ENCODE measurements at regions not wholly inside any gene's neighbourhood (a gene's known extent, or its start where the extent isn't known, plus 50 kb on each side); places are given as distances from the start of the nearest gene placed in this dataset.

DNA sequence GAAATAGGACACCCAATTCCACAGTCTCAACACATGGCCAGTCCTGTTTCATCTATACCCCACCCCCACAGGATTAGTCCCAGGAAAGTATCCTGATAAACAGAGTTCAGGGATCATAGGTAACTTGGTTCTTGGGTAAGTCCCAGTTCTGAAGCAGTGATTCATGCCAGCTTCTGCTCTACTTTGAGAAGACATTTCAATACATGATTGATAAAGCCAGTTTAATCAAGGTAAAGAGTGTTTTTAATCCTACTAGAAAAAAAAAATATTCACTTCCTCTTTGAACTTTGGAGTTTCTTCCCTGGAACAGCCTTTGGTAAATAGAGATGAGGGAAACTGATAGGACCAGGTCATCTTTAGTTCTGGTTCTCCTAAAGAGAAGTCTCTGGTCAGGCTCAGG, 142.4 kb downstream of the TLR5 start:
- no peak for DNase-seq (ENCODE audit: low read depth)

DNA sequence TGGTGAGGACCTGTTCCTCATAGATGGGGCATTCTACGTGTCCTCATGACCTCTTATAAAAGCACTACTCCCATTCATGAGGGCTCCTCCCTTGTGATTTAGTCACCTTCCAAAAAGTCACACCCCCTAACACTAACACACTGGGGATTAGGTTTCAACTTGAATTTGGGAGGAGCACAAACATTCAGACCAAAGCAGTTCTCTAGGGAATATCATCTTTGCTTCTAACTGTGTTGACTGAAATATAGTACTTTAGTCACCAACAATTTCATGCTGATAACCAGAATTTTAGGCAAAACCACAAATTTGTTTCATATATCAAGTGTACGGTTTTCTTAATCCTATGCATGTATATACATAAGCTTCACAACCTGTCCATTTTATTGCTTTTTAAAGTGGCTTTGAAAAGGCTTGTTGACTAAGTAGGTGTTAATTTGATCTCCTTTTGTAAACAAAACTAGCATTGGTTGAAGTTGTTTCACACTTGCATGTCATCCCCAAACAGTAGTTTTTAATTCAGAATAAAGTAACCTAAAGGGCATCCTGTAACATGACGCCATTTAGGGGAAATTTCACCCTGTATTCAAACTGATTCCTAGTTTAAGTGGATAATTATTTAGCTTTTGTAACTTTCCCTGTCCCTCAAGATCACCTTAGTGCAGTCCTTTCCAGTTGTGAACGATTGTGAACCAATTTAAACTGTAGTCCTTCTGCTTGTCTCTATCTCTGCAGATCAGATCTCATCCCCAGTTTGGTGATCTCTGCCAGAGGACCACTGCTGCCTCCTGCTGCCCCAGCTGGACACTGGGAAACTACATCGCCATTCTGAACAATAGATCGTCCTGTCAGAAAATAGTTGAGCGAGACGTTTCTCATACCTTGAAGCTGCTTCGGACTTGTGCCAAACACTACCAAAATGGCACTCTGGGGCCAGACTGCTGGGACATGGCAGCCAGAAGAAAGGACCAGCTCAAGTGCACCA, 141.1 kb downstream of the TLR5 start:
- no peak for DNase-seq (ENCODE audit: low read depth)

DNA sequence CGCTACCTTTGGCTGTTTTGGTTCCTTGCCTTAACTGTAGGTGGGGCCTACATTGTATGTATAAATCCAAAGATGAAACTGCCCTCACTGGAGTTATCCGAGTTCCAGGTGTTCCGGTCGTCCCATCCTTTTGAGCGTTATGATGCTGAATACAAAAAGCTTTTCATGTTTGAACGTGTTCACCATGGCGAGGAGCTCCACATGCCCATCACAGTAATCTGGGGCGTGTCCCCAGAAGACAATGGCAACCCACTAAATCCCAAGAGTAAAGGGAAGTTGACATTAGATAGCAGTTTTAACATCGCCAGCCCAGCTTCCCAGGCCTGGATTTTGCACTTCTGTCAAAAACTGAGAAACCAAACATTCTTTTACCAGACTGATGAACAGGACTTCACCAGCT, 139.5 kb downstream of the TLR5 start:
- DNase-seq (ENCODE audit: low read depth) = no peak

DNA sequence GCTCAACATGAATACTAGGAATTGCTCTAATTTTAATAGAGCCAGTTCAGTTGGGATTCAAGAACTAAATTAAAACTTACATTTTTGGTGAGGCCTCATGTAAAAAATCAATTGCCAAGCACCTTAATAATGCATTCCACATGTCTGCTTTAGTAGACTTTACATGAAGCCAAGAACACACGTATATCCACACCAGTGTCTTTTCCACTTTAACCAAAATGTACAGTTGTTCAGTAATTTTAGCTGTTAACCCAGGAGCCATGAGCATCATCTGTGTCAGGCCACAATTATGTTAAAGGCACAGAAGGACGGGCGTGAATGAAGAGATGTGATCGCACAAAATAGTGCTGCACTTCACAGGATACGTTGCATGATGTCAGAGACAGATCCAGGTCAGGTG, 136.7 kb downstream of the TLR5 start:
- no peak for DNase-seq (ENCODE audit: low read depth)

DNA sequence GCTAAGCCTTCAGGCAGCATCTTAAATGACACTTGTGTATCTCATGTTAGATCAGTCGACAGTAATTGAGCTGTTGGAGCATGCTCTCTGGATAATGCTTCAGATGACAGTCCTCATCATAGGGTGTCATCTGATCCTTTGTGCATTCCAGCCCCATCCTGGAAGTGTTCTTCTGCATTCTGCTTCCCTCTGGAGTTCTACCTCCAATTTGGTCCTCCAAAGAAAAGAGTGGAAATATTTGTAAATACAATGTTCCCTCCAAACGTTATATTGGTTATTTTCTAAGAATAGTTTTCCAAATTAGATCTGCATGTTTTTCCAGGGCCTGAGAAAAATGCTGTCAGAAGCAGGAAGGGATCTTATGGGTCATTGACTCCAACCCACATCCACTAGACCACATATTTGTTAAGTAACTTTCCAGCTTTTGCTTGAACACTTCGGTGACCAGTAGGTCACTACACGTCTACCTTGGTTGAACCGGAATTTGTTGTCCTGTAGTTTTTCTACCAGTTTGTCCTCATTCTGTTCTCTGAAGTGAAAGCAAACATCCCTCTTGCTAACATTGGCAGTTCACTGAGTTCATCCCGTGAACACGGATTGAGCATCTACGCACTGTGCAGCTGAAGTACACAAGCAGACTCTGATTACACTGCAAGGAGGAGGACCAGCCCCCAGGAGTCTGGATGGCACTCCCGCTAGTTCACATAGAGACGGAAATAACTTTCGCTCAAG, 136.0 kb downstream of the TLR5 start:
- DNase-seq (ENCODE audit: low read depth) = no peak

DNA sequence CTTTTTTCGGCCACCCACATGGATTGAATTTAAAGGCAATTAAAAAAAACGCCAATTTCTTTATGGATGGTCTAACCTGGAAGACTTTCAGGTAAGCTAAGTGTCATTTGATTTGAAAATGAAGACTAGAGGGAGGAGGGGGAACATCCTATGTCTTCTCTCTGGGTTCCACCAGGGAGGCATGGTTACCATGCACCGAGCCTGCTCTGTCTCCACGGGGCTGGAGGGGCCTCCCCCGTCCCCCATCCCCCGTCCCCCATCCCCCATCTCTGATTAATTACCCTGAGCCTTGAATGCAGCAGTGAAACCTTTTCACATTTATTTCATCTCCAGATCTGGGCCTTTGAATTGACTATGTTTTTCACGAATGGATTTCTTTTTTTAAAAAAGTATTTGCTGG, 135.1 kb downstream of the TLR5 start:
- DNase-seq (ENCODE audit: low read depth) = no peak

DNA sequence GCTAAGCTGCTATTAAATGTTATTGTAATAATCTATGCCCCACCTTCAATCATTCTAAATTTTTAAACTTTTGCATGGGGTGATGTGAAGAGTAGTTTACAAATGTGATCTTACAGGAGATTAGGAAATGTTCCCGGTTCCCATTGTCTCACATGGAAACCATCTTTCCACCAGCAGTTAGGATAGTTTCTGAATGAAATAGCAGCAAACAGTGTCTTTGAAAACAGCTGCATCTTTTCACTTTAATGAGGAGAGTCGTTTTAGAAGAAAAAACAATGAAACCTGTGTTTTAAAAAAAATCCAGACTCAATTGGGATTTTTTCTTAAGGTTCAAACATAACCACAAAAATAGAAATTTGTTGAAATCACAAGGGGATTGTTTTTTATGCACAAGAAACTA, 134.2 kb downstream of the TLR5 start:
- no peak for DNase-seq (ENCODE audit: low read depth)

DNA sequence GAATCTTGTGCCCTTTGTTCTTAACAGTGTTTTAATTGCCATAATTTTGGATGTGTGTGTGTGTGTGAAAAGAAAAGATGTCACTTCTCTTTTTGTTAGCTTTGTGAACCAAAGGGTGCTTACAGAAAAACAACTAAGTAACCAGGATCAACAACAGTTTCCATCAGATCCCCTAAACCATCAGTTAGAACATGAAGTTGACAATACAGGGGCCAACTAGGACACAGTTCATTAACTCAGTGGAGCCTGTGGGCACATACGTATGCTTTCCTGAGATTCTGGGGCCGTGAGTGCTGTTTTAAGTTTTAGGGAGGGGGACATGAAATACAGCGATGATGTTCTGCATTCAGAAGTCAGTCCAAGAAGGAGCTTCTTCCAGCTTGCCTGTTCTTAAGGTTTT, 133.6 kb downstream of the TLR5 start:
- no peak for DNase-seq (ENCODE audit: low read depth)

DNA sequence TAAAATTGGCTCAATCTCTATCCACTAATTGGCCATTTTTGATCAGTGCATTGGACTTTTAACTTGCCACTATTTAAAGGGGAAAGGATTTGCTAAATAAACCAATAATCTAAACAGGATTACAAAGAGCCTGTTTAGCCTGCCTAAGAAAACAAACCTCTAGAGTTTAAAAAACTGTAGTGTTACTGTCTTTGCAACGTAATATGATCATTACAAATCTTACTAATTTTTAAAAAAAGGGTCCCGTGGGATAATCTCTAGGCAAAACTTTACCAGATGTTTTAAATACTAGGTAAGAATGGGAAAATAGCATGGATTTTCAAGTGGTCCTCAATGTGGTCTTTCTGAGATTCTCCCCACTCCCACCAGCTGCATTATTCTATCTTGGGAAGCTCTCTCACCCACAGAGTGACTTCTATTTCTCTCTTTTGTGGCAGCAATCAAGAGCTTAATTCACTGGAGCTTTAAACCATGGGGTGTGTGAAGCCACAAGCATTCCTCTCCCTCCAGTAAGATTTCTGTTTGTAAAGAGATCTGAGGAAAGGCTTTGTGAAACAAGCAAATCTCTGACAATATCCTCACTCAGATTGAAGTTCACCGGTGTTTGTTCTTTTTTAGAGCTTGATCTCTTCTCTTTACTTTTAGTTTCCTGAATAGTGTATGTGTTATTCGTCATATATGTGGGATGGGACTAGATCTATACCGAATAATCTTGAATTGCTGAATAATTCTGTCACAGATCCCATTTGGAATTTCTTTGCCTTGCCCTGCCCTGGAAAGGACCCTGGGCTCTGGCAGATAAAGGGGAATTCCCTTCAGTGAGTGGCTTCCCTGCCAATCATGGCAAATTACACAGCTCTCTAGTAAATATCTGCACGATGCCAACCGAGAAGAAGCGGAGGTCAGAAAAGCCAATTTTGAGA, 132.2 kb downstream of the TLR5 start:
- no peak for DNase-seq (ENCODE audit: low read depth)

DNA sequence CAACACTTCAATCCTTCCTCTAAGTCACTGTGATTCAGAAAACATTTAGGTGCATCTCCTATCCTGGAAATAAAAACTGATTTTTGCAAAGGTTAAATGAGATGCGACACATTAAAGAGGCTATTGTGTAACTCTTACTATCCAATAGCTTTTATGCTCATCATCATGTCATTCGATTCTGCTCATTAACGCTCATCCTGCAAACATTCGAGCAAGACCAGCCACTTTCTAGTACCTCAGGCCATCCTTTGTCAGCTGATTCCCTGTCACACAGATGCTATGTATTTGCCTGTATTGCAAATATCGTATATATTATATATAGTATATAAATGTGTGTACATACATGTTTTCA, 131.6 kb downstream of the TLR5 start:
- DNase-seq (ENCODE audit: low read depth) = no peak

DNA sequence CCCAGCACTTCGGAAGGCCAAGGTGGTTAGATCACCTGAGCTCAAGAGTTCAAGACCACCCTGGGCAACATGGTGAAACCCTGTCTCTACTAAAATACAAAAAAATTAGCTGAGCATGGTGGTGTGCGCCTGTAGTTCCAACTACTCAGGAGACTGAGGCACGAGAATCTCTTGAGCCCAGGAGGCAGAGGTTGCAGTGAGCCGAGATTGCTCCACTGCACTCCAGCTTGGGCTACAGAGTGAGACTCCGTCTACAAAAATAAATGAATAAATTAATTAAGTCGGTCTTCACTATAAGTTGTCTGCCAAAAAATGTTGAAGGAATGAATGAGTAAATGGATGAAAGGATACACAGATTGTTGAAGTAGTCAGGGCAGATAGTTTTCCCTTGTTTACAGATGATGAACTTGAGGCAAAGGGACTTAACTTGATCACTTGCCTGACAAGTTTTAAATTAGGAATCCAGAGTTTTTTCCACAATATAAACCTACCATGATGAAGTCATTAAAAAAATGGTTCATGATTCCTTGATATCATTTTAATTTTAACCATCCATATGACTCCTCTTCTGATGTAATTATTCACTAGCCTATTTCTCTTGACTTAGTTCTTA, 130.8 kb downstream of the TLR5 start:
- no peak for DNase-seq (ENCODE audit: low read depth)

DNA sequence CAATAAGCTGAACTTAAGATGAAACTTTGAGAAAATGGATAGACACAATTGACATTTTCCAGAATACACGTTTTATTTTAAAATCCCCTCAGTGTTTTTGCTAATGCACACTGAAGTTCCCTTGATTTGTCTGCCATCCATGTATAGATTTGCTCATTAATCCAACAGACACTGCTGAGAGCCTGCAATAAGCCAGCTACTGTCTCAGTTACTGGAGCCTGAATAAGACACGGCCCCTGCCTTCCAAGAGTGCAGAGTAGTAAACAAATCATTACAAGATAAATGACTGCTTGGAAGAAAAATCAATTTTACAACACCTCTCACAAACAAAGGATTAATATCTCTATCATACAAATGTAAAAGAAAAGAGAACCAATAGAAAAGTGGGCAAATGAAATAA, 130.1 kb downstream of the TLR5 start:
- no peak for DNase-seq (ENCODE audit: low read depth)

DNA sequence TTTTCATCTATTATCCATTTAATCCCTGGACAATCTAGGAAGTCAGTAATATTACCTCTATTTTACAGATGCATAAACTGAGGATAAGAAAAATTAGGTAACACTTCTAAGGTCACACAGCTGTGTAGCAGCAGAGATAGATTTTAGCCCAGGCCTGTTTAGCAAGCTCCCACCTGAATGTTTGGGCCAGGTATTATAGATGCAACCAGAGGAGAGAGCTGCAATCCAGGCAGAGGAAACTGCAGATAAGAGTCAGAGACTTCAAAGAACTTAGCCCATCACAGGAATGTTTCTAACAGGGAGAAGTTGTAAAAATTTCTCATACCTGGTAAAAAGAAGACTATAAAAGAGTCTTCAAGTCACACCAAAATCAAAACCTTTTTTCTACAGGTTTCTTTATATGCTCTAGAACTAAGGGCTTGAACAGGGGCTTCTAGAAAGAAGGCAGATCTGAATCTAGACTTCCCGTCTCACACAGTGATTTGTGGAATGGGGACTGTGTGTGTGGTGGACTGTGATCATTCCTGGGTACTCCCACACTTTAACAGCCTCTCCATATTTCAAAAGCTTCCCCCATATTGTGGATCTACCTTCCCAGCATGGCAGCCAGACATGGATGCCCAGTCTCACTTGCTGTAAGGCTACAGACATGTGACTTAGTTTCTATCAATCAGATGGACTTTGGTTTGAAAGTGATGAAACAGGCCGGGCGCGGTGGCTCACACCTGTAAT, 128.7 kb downstream of the TLR5 start:
- DNase-seq (ENCODE audit: low read depth) = no peak

DNA sequence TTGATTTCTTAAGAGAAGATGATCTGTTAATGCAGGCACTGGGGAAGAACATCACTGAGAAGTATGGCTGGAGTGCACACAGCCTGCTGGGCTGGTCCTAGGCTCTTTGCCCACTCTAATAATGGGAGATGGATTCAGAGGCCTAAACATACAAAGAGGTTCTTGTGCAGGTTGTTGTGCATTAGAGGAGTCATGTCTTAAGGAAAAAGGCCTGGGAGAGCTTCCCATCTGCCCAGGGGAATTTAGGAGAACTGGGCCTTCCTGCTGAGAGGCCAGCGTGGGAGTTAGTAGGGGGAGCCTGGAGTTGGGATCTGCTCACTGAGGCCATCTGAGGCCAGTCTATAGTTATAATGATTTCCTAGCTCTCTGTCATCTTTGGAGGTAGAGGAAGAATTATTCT, 126.7 kb downstream of the TLR5 start:
- DNase-seq (ENCODE audit: low read depth) = no peak

DNA sequence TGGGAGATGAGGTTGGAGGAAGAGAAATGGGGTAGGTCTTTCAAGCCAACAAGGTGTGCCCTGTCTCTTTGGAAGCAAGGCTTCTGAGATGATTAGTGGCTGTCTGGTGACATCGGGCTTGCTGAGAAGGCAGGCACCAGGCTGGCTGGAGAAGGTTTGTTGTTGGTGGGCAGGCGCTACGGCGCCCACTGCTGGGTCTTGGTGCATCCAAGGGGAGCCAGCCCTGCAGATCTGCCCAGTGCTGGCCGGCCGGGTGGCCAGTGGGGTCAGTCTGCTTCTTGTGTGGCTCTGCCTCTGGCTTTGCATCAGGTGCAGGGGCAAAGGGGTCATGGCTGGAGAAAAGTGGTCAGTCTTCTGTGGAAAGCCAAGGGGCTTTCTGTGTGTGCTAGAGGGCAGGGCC, 126.2 kb downstream of the TLR5 start:
- DNase-seq (ENCODE audit: low read depth) = no peak

DNA sequence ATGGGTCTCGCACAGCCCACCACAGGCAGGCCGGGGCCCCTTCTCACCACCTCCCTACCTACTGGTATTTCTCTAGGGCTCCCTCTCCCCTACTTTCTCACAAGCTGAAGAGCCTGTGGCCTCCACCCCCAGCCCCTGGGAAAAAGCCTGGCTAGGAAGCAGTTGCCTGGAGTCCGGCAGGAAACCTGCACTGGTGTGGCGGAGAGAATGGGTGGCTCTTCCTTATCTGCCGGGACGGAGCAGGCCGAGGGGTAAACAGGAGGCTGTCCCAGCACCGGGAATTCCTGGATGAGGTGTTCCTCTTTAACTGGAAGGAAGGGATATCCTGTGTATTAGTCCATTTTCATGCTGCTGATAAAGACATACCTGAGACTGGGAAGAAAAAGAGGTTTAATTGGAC, 125.8 kb downstream of the TLR5 start:
- DNase-seq (ENCODE audit: low read depth) = no peak

DNA sequence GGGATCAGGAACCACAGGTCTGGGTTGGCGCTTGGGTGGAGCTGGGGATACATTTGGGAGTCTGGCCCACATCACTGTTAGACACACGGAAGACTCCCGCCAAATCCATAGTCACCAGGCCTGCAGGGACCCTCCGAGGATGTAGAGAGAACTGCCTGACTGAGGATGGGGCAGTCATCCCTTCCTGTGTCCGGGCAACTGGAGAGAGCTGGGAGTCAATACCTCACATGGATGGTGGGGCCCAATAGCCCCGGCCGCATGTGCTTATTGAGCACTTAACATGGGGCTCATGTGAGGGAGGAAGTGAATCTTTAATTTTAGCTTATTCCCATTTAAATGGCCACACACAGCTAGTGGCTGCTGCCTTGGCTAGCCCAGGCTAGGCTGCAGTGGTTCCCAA, 124.5 kb downstream of the TLR5 start:
- DNase-seq (ENCODE audit: low read depth) = no peak

DNA sequence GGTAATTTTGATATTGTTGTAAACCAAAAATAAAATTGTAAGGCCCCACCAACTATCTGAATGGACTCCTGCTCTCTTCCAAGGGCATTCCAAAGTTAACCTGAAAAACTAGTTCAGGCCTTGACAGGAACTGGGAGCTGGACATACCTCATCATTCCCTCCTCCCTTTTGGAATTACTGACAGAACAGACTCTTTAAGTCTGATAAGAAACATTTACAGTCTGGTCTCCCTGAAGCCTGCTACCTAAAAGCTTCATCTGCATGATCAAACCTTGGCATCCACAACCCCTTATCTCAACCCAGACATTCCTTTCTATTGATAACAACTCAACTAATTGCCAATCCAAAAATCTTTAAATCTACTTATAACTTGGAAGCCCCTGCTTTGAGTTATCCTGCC, 123.8 kb downstream of the TLR5 start:
- no peak for DNase-seq (ENCODE audit: low read depth)

DNA sequence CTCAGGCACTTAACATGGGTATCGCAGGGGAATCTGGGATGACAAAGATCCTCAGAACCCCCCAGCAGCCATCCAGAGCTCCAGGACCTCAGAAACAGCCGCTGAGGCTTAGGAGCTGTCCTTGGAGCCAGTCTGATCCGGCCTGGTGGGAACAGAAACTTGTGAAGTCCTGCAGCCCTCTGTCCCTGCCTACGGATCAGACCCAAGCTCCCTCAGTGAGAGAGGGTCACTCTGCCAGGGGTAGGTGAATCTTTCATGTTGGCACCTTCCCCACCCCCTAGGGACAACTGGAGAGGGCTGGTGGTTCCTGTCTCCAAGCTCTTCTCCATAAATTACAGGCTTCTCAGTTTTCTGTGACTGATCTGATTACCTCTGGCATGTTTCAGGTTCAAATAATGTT, 122.3 kb downstream of the TLR5 start:
- DNase-seq (ENCODE audit: low read depth) = no peak

DNA sequence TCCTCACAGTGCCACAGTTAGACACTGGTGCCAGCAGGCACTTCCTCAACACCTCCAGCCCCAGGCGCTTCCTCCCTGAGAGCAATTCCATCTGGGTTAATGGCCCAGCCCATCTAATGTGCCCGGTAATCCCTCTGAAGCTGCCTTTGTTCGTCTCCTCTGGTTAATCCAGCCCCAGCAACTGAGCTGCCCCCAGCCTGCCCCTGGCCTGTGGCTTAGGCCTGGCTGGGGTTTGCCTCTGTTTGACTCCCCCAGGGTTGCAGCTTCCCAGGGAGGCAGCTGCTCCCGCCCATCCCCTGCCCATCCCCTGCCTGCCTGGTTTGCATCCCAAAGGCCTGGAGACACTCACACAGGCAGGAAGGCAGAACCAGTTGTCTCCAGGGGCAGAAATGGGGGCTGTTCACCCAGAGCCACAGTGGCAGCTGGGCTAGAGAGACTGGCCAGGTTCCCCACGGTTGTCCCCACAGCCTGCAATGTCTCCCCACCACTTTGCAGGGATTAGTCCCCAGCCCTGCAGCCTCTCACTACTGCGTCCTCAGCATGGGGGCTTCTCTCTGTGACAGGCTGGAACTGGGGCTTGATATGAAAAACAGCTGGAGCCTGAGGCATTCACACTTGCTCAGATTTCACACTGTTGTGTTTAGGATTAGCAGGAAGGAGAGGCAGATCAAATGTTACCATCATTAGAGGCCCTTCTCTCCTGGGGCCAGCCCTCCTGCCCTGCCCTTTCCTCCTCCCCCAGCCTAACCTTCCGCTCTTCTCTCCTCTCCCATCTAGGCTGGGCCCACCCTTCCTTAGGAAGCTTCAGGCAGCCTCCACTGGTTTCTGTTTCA, 120.2 kb downstream of the TLR5 start:
- DNase-seq (ENCODE audit: low read depth) = no peak
